ENCODE measurements at regions not wholly inside any gene's neighbourhood (a gene's known extent, or its start where the extent isn't known, plus 50 kb on each side); places are given as distances from the start of the nearest gene placed in this dataset.

DNA sequence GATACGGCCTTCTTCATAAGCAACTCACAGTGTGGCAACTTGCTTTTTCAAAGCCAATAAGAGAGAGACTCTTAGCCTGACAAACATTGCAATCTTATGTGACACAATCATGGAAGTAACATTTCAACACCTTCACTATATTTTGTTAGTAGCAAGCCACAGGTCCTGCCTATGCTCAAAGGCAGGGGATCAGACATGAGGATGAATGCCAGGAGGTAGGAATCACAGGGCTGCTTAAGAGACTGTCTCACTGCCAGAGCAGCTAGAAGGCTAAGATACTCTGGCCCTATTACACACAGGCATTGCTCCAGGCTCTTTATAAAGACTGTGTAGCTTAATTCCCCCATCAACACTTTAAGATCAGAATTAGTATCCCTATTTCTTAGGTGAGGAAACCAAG, 236.2 kb upstream of the KAZN start:
- no peaks in the 10 kb centered on the region for H3K36me3 ChIP-seq (ENCODE audit: control insufficient read depth, insufficient read depth, low read length)
- DNase-seq (ENCODE audit: extremely low read depth, insufficient read length), result no peak
- H3K27me3 ChIP-seq (replicated peaks; ENCODE audit: control insufficient read depth, insufficient read depth, low read length), result no peaks in the 10 kb centered on the region
- TF ChIP-seq, protein P1, sequence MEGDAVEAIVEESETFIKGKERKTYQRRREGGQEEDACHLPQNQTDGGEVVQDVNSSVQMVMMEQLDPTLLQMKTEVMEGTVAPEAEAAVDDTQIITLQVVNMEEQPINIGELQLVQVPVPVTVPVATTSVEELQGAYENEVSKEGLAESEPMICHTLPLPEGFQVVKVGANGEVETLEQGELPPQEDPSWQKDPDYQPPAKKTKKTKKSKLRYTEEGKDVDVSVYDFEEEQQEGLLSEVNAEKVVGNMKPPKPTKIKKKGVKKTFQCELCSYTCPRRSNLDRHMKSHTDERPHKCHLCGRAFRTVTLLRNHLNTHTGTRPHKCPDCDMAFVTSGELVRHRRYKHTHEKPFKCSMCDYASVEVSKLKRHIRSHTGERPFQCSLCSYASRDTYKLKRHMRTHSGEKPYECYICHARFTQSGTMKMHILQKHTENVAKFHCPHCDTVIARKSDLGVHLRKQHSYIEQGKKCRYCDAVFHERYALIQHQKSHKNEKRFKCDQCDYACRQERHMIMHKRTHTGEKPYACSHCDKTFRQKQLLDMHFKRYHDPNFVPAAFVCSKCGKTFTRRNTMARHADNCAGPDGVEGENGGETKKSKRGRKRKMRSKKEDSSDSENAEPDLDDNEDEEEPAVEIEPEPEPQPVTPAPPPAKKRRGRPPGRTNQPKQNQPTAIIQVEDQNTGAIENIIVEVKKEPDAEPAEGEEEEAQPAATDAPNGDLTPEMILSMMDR (IDR thresholded peaks at IDR 0.05; ENCODE audit: insufficient read depth, low read length, poor library complexity, severe bottlenecking), result no peak
- no peak overlapping the region for H3K4me3 ChIP-seq (replicated peaks; ENCODE audit: low read depth, low read length)

DNA sequence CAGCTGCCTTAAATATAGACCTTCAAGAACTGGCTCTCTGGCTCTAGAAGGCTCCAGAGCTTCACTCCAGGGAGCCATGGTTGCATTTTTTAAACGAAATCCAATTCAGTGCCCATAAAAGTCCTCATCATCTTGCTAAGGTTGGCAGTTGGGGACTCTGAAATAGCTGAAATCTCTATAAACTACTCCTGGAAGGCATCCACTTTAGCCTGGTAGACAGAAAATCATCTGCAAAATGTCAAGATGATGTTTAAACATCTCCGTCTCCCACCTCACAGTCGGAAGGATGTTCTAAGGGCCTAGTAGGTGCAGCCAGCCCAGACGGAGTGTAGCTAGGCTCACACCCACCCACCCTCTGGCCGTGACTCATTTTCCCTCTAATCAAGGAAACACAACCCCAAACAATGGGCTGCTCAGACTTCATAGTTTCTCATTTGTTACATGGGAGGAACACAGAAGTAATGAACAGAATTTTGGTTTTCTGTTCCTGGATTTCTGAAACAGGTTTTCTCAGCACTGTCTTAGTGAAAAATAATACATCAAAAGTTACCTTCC, 235.4 kb upstream of the KAZN start:
- Histone ChIP-seq H3K27me3 (replicated peaks; ENCODE audit: control insufficient read depth, insufficient read depth, low read length) (peaks cover 1% of the 10 kb centered on the region), H3K4me3 (replicated peaks; ENCODE audit: low read depth, low read length) (no peak overlapping the region), H3K36me3 (ENCODE audit: control insufficient read depth, insufficient read depth, low read length) (no peaks in the 10 kb centered on the region)
- TF ChIP-seq, protein P1 (IDR thresholded peaks at IDR 0.05; ENCODE audit: insufficient read depth, low read length, poor library complexity, severe bottlenecking), result no peak
- DNase-seq (ENCODE audit: extremely low read depth, insufficient read length), result no peak

DNA sequence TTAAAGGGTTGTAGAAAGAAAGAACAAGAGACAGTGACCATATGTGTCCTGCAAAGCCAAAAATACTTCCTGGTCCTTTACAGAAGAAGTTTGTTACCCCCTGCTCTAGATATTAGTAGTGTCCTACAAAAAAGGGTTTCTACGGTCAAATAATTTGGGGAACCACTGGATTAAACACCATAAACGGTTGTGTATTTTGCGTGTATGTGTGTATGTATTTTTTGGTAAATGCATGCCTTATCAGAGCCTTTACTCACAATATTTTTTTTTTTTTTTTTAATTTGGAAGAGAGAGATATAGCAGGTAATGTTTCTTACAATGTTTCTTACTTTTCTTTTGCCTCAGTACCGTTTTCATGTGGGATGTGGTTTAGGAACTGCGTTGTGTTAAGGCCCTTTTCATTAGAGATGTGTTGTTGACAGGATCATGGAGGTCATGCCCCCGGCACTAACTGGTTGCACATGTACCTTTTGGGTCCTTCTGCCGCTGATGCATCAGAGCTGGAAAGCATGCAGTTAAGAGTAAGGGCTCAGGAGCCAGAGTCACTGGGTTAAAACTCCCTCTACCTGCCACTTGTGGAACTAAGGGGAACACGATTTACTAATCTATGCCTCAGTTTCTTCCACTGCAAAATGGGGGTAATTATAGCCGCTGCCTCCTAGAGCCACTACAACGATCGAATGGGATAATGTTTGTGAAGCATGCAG, 234.6 kb upstream of the KAZN start:
- no peak for DNase-seq (ENCODE audit: extremely low read depth, insufficient read length)
- TF ChIP-seq, protein P1 (IDR thresholded peaks at IDR 0.05; ENCODE audit: insufficient read depth, low read length, poor library complexity, severe bottlenecking), result peak; percentile 9
- peaks cover 2% of the 10 kb centered on the region for H3K27me3 ChIP-seq (replicated peaks; ENCODE audit: control insufficient read depth, insufficient read depth, low read length)
- no peak overlapping the region for H3K4me3 ChIP-seq (replicated peaks; ENCODE audit: low read depth, low read length)
- H3K36me3 ChIP-seq (ENCODE audit: control insufficient read depth, insufficient read depth, low read length), result no peaks in the 10 kb centered on the region

DNA sequence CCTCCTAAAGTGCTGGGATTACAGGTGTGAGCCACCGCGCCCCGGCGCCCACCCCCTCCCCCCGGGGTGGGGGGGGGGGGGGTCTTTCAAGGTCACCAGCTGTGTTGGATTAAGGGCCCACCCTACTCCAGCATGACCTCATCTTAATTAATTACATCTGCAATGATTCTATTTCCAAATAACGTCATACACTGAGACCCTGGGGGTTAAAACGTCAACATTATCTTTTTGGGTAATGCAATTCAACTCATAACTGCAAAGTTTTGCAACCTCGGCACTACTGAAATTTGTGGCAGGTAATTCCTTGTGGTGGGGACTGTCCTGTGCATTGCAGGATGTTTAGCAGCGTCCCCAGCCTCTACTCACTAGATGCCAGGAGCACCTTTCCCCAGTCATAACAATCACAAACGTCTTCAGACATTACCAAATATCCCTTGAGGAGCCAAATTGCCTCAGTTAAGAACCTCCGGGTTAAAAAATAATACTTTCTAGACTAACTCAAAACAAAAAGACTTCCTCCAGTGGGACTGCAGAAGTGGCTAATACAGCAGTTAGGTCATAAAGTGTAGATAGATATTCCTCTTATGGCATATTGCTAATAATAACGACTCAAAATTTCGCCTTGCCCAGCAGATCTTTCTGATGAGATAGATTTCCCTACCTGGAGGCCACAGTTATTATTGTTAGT, 233.0 kb upstream of the KAZN start:
- peak; percentile 22 for DNase-seq (ENCODE audit: extremely low read depth, insufficient read length)
- peaks cover 2% of the 10 kb centered on the region for H3K27me3 ChIP-seq (replicated peaks; ENCODE audit: control insufficient read depth, insufficient read depth, low read length)
- no peaks in the 10 kb centered on the region for H3K36me3 ChIP-seq (ENCODE audit: control insufficient read depth, insufficient read depth, low read length)
- TF ChIP-seq, protein P1 (IDR thresholded peaks at IDR 0.05; ENCODE audit: insufficient read depth, low read length, poor library complexity, severe bottlenecking), result no peak
- H3K4me3 ChIP-seq (replicated peaks; ENCODE audit: low read depth, low read length), result no peak overlapping the region

DNA sequence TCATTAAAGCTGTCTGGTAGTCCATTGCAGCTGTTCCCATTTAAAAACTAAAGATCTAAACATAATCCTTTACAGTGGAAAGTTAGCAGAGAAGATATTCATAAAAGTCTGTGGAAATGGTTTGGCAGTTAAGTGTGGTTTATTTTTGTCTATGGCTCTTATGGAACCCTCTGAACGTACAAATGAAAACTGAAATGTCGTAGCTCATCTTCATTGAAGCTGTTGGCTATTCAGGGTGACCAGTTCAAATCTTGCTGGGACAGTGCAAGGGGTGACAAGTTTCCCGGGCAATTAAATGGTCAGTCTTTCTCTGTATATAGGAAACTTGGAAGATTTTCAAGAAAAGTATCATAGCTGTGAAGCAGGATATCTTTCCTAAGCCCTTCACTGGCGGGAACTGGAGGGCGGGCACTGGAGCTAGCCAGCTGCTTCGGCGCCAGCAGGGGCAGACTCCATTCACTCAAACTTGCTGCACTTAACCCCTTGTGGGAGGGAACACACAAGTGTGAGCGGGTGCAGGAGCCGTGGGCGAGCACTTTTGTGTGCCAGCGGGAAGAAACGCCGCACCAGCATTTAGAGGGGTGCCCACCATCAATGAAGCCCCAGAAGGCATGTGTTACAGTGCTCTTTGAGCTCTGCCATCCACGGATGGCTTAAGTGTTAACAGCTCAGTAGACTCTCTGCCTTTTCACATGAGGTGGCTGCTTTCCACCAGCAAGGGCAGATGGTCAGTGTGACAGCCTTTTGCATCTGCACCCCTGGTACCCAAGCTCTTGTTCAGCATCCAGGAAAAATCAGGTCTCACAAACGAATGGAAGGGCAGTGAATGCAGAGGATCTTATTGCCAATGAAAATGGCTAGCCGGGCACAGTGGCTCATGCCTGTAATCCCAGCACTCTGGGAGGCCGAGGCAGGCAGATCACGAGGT, 232.1 kb upstream of the KAZN start:
- DNase-seq (ENCODE audit: extremely low read depth, insufficient read length), result no peak
- TF ChIP-seq, protein P1 (IDR thresholded peaks at IDR 0.05; ENCODE audit: insufficient read depth, low read length, poor library complexity, severe bottlenecking), result no peak
- Histone ChIP-seq H3K4me3 (replicated peaks; ENCODE audit: low read depth, low read length) (no peak overlapping the region), H3K36me3 (ENCODE audit: control insufficient read depth, insufficient read depth, low read length) (no peaks in the 10 kb centered on the region), H3K27me3 (replicated peaks; ENCODE audit: control insufficient read depth, insufficient read depth, low read length) (peaks cover 2% of the 10 kb centered on the region)
